ENCODE measurements at regions not wholly inside any gene's neighbourhood (a gene's known extent, or its start where the extent isn't known, plus 50 kb on each side); places are given as distances from the start of the nearest gene placed in this dataset.

DNA sequence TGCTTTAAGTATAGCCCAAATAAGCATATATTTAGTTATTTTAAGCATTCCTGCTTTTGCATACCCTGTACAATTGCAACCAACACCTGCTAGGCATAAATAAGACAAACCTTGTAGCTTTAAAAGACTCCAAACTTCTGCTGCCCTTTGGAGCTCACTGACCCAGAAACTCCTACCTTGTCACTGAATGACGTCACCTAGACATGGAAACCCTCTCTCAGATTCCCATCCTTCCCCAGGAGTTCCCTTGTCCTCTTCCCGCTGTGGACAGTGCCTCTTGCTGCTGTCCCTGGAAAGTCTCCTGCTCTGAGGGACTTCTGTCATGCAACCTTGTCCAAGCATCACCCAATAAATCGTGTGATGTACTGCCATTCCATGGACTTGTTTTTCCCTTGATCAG is 507.2 kb downstream of the GRXCR1 start:
- TF ChIP-seq ZNF274 (IDR thresholded peaks at IDR 0.05; ENCODE audit: low read depth, low read length) (no peak), YY1 (IDR thresholded peaks at IDR 0.05; ENCODE audit: insufficient read depth, insufficient read length) (no peak), SUZ12 (IDR thresholded peaks at IDR 0.05; ENCODE audit: extremely low read depth, insufficient read depth, insufficient read length) (no peak)
